NT2/D1 (cell line): ENCODE measurements at regions not wholly inside any gene's neighbourhood (a gene's known extent, or its start where the extent isn't known, plus 50 kb on each side); places are given as distances from the start of the nearest gene placed in this dataset.

Experiments
- DNase-seq: peaks from one replicate; pipeline ENCODE4 v3.0.0-alpha.2; 2011; ENCODE audit warnings: low read depth, low spot score
- H3K27me3 ChIP-seq: 2 replicates; pipeline ENCODE4 v1.6.0; 2011; ENCODE audit warnings: mild to moderate bottlenecking; ENCODE audit not compliant: insufficient read length, insufficient read depth
- H3K36me3 ChIP-seq: 2 replicates; pipeline ENCODE4 v1.6.1; 2011; ENCODE audit warnings: mild to moderate bottlenecking, low read length, mixed read lengths; ENCODE audit not compliant: insufficient read depth, insufficient read length
- H3K4me1 ChIP-seq: 2 replicates; pipeline ENCODE4 v1.5.1; 2011; ENCODE audit not compliant: insufficient read depth, insufficient read length
- H3K4me3 ChIP-seq: 2 replicates; pipeline ENCODE4 v1.5.1; 2011; ENCODE audit warnings: low read depth; ENCODE audit not compliant: insufficient read length
- H3K9ac ChIP-seq: 2 replicates; pipeline ENCODE4 v1.6.0; 2011; ENCODE audit warnings: low read depth; ENCODE audit not compliant: insufficient read length
- H3K9me3 ChIP-seq: 2 replicates; pipeline ENCODE4 v1.5.1; 2011; ENCODE audit warnings: mild to moderate bottlenecking, low read length; ENCODE audit not compliant: insufficient read depth
- SUZ12 ChIP-seq: IDR thresholded peaks from 2 replicates; pipeline ENCODE4 v1.6.1; 2011; ENCODE audit not compliant: insufficient read length, insufficient read depth; ENCODE audit errors: extremely low read depth
- YY1 ChIP-seq: IDR thresholded peaks from 2 replicates; pipeline ENCODE4 v1.6.1; 2011; ENCODE audit not compliant: insufficient read length, insufficient read depth
- ZNF274 ChIP-seq: IDR thresholded peaks from 2 replicates; pipeline ENCODE4 v1.6.1; 2011; ENCODE audit warnings: mild to moderate bottlenecking, low read depth, low read length

DNA sequence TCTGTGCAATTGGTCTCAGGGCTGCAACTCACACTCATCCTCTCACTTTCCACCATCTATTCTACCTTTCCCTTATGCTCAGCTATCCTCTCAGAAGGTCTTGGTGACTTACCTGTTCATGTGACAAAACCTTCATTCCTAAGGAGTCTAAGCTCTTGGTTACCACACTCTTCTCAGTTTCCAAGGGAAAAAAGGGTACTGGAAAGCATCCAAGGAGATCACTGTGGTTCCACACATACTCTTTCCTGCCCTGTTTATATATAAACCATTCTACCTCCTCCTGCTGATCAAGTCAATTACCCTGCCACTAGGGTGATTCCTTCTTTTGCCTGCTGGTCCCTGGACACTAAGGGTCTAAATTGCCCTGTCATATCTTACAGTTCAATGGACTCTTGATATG, 57.2 kb upstream of the MAML3 start:
- Histone ChIP-seq H3K4me3 (no peak overlapping the region), H3K36me3 (no peaks in the 10 kb centered on the region), H3K4me1 (no peaks in the 10 kb centered on the region), H3K9me3 (no peaks in the 10 kb centered on the region), H3K27me3 (no peaks in the 10 kb centered on the region), H3K9ac (no peak overlapping the region)
- no peak for TF ChIP-seq SUZ12
- TF ChIP-seq ZNF274 = no peak
- TF ChIP-seq YY1 = no peak
- DNase-seq = no peak

DNA sequence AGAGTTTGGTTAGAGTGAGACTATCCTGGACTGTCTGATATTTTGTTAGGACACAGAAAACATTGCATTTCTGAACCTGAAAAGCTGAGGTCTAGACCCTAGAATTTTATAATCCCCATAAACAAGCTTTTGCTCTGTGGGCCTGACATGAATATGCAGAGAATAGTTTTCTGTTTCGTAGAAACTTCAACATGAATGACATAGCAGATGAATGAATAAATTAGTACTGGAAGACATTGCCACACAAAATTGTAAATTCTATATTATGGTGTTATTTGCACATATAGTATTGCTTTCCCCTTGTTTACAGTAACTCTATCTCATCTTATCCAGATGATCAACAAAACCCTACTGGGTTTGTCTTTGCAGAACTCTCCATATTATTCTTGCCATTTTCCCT, 54.9 kb upstream of the MAML3 start:
- TF ChIP-seq YY1 (no peak), SUZ12 (no peak), ZNF274 (no peak)
- no peak for DNase-seq
- H3K4me3 ChIP-seq = no peak overlapping the region

More for the DNA sequence above, 54.9 kb upstream of the MAML3 start:
- H3K27me3 ChIP-seq = no peaks in the 10 kb centered on the region
- no peak overlapping the region for H3K9ac ChIP-seq
- H3K9me3 ChIP-seq = no peaks in the 10 kb centered on the region
- no peaks in the 10 kb centered on the region for H3K36me3 ChIP-seq
- H3K4me1 ChIP-seq = no peaks in the 10 kb centered on the region
